Keratinocyte (primary cell): ENCODE measurements at regions not wholly inside any gene's neighbourhood (a gene's known extent, or its start where the extent isn't known, plus 50 kb on each side); places are given as distances from the start of the nearest gene placed in this dataset.

Source experiments
- DNase-seq: peaks from one replicate; pipeline ENCODE4 v3.0.0-alpha.2; 2011; ENCODE audit warnings: low read depth, missing footprints, low spot score
- FAIRE-seq: peaks from 2 replicates; lab custom pipeline; 2011; peaks lifted over from hg19 to GRCh38; lab: Jason Lieb, UNC
- H2AFZ ChIP-seq: 2 replicates; pipeline ENCODE4 v1.6.0; 2012; ENCODE audit warnings: low read length, control low read depth, inconsistent platforms; ENCODE audit not compliant: control insufficient read depth
- H3K27ac ChIP-seq: 2 replicates; pipeline ENCODE4 v1.5.1; 2011; ENCODE audit warnings: low read length; ENCODE audit not compliant: control insufficient read depth, insufficient read depth
- H3K27me3 ChIP-seq: 3 replicates; pipeline ENCODE4 v1.6.0; 2011; ENCODE audit warnings: low read length; ENCODE audit not compliant: control insufficient read depth, insufficient read depth; ENCODE audit errors: extremely low read depth
- H3K36me3 ChIP-seq, 2 experiments: 2 replicates in 1 of 2; 3 replicates in 1 of 2; pipeline ENCODE4 v1.5.1; 2011; ENCODE audit warnings: low read length in 2 of 2, mild to moderate bottlenecking in 1 of 2; ENCODE audit not compliant: control insufficient read depth in 2 of 2, insufficient read depth in 2 of 2; ENCODE audit errors: extremely low read depth in 1 of 2
- H3K4me1 ChIP-seq: 3 replicates; pipeline ENCODE4 v1.5.1; 2011; ENCODE audit warnings: low read length; ENCODE audit not compliant: control insufficient read depth, insufficient read depth; ENCODE audit errors: extremely low read depth
- H3K4me2 ChIP-seq: 3 replicates; pipeline ENCODE4 v1.6.0; 2011; ENCODE audit warnings: low read depth, low read length; ENCODE audit not compliant: control insufficient read depth, insufficient read depth; ENCODE audit errors: extremely low read depth
- H3K4me3 ChIP-seq, 3 experiments: fragments of 200-600 bp in 1 of 3; sonication (generic) in 1 of 3; 2 replicates in 2 of 3; 3 replicates in 1 of 3; pipeline ENCODE4 v1.5.1; 2011 to 2016; ENCODE audit warnings: low read length in 3 of 3, mild to moderate bottlenecking in 3 of 3, control low read depth in 2 of 3, inconsistent platforms in 1 of 3, low read depth in 1 of 3, mixed read lengths in 1 of 3, mixed run types in 1 of 3, moderate library complexity in 1 of 3; ENCODE audit not compliant: control insufficient read depth in 2 of 3, insufficient read depth in 2 of 3; ENCODE audit errors: extremely low read depth in 1 of 3
- H3K79me2 ChIP-seq: 2 replicates; pipeline ENCODE4 v1.6.0; 2012; ENCODE audit warnings: low read length; ENCODE audit not compliant: control insufficient read depth, insufficient read depth
- H3K9ac ChIP-seq: 3 replicates; pipeline ENCODE4 v1.6.0; 2011; ENCODE audit warnings: low read length; ENCODE audit not compliant: control insufficient read depth, insufficient read depth; ENCODE audit errors: extremely low read depth
- H3K9me1 ChIP-seq: 3 replicates; pipeline ENCODE4 v1.6.0; 2011; ENCODE audit warnings: low read length; ENCODE audit not compliant: control insufficient read depth, insufficient read depth; ENCODE audit errors: extremely low read depth
- H3K9me3 ChIP-seq: 2 replicates; pipeline ENCODE4 v1.5.1; 2012; ENCODE audit warnings: low read depth, low read length; ENCODE audit not compliant: control insufficient read depth
- H4K20me1 ChIP-seq: 3 replicates; pipeline ENCODE4 v1.6.0; 2011; ENCODE audit warnings: low read length; ENCODE audit not compliant: control insufficient read depth, insufficient read depth; ENCODE audit errors: extremely low read depth
- CTCF ChIP-seq, 3 experiments: IDR thresholded peaks in 1 of 3; conservative IDR thresholded peaks in 1 of 3; optimal IDR thresholded peaks in 1 of 3; 2 replicates in 2 of 3; 3 replicates in 1 of 3; pipeline versions ENCODE3 to v1.5.1; 2011; ENCODE audit warnings: low read length in 3 of 3, mild to moderate bottlenecking in 3 of 3, moderate library complexity in 2 of 3, control low read depth in 1 of 3, inconsistent platforms in 1 of 3; ENCODE audit not compliant: insufficient read depth in 2 of 3; ENCODE audit errors: extremely low read depth in 1 of 3
- EZH2 ChIP-seq: IDR thresholded peaks from one replicate; pipeline ENCODE4 v1.6.1; 2012; ENCODE audit warnings: inconsistent platforms, mild to moderate bottlenecking, low read length, moderate library complexity
- dilution Hi-C: fragments of 300-500 bp; cut with MboI; formaldehyde crosslinking; loops from one replicate; pipeline ENCODE4 v1.7.0; 2020; ENCODE audit warnings: low sequenced_read_pairs; ENCODE audit not compliant: extremely low pct_ligation_motif_present

- no peaks in the 10 kb centered on the region for H3K36me3 ChIP-seq
- TF ChIP-seq CTCF (optimal IDR thresholded peaks at IDR 0.05 in 1 of 3, IDR thresholded peaks at IDR 0.05 in 1 of 3, conservative IDR thresholded peaks at IDR 0.05 in 1 of 3; ENCODE audit: extremely low read depth in 1 of 3, insufficient read depth in 2 of 3, low read length in 3 of 3) (no peak), EZH2 (no peak)
- H3K4me2 ChIP-seq, result no peak overlapping the region
- H3K4me3 ChIP-seq, result no peak overlapping the region
- no peaks in the 10 kb centered on the region for H3K27me3 ChIP-seq
- no peaks in the 10 kb centered on the region for H3K79me2 ChIP-seq
- no peaks in the 10 kb centered on the region for H3K9me1 ChIP-seq
- dilution Hi-C loops, result no loop called here
- H3K4me1 ChIP-seq, result no peaks in the 10 kb centered on the region
- H4K20me1 ChIP-seq, result no peaks in the 10 kb centered on the region
- H3K27ac ChIP-seq, result no peak overlapping the region
- no peak overlapping the region for H3K9ac ChIP-seq
- H2AFZ ChIP-seq, result no peak overlapping the region
- no peak for FAIRE-seq
- no peak for DNase-seq
- H3K9me3 ChIP-seq, result no peaks in the 10 kb centered on the region
Measured at GRCh38 chr6:63448229-63448628, 124.1 kb upstream of the LOC128125822 start.

DNA sequence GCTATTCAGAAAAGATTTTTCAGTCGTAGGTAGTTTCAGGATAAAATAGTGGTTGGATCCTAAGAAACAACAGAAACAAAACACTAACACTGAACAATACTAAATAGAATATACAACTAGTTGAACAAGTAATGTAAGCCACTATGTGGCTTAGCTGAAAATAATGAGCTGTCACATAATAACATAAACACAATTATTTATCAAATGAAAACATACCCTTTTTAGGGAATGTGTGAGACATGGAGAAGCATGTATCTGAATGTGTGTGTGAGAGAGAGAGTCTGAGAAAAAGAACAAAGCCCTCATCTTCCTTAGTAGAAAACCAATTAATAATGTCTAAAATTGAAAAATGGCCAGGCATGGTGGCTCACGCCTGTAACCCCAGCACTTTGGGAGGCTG is 122.6 kb upstream of the LOC128125822 start:
- no peaks in the 10 kb centered on the region for H3K4me1 ChIP-seq
- FAIRE-seq (no peak), DNase-seq (no peak)
- H3K9me1 ChIP-seq, result no peaks in the 10 kb centered on the region
- TF ChIP-seq EZH2 (no peak), CTCF (optimal IDR thresholded peaks at IDR 0.05 in 1 of 3, IDR thresholded peaks at IDR 0.05 in 1 of 3, conservative IDR thresholded peaks at IDR 0.05 in 1 of 3; ENCODE audit: extremely low read depth in 1 of 3, insufficient read depth in 2 of 3, low read length in 3 of 3) (no peak)
- no peak overlapping the region for H3K9ac ChIP-seq
- H3K36me3 ChIP-seq, result no peaks in the 10 kb centered on the region
- no peak overlapping the region for H3K4me3 ChIP-seq
- no peak overlapping the region for H3K27ac ChIP-seq
- H4K20me1 ChIP-seq, result no peaks in the 10 kb centered on the region
- dilution Hi-C loops, result no loop called here
- no peaks in the 10 kb centered on the region for H3K27me3 ChIP-seq
- H3K9me3 ChIP-seq, result no peaks in the 10 kb centered on the region
- H3K79me2 ChIP-seq, result no peaks in the 10 kb centered on the region
- H2AFZ ChIP-seq, result no peak overlapping the region
- no peak overlapping the region for H3K4me2 ChIP-seq
